ENCODE measurements at regions not wholly inside any gene's neighbourhood (a gene's known extent, or its start where the extent isn't known, plus 50 kb on each side); places are given as distances from the start of the nearest gene placed in this dataset.

- DNase-seq (ENCODE audit: low read depth), result no peak
- H3K27ac ChIP-seq (ENCODE audit: low read depth, low read length), result no peak overlapping the region
- Mint-ChIP-seq H3K27ac (ENCODE audit: unreplicated experiment) (no peak overlapping the region), H3K9me3 (ENCODE audit: unreplicated experiment) (peaks cover 12% of the 10 kb centered on the region), H3K36me3 (ENCODE audit: low read depth, unreplicated experiment) (no peaks in the 10 kb centered on the region), H3K4me1 (ENCODE audit: low read depth, unreplicated experiment) (no peaks in the 10 kb centered on the region), H3K27me3 (ENCODE audit: low read depth, unreplicated experiment) (no peaks in the 10 kb centered on the region), H3K4me3 (ENCODE audit: unreplicated experiment) (no peak overlapping the region)
- no peak for TF ChIP-seq EZH2 (IDR thresholded peaks at IDR 0.05; ENCODE audit: insufficient read depth, low read length)
- TF ChIP-seq, protein P1, sequence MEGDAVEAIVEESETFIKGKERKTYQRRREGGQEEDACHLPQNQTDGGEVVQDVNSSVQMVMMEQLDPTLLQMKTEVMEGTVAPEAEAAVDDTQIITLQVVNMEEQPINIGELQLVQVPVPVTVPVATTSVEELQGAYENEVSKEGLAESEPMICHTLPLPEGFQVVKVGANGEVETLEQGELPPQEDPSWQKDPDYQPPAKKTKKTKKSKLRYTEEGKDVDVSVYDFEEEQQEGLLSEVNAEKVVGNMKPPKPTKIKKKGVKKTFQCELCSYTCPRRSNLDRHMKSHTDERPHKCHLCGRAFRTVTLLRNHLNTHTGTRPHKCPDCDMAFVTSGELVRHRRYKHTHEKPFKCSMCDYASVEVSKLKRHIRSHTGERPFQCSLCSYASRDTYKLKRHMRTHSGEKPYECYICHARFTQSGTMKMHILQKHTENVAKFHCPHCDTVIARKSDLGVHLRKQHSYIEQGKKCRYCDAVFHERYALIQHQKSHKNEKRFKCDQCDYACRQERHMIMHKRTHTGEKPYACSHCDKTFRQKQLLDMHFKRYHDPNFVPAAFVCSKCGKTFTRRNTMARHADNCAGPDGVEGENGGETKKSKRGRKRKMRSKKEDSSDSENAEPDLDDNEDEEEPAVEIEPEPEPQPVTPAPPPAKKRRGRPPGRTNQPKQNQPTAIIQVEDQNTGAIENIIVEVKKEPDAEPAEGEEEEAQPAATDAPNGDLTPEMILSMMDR (IDR thresholded peaks at IDR 0.05; ENCODE audit: insufficient read depth, low read depth, low read length), result no peak
- H3K9ac ChIP-seq (ENCODE audit: low read length), result no peak overlapping the region
- H3K27me3 ChIP-seq (ENCODE audit: insufficient read depth, low read length), result no peaks in the 10 kb centered on the region
- no peak overlapping the region for H2AFZ ChIP-seq (ENCODE audit: low read depth, low read length)
- no peaks in the 10 kb centered on the region for H3K4me1 ChIP-seq (ENCODE audit: insufficient read depth, low read length)
- no peak for FAIRE-seq
- H3K9me3 ChIP-seq (ENCODE audit: insufficient read depth, low read depth, low read length), result no peaks in the 10 kb centered on the region
- H3K4me3 ChIP-seq (ENCODE audit: insufficient read depth, low read depth, low read length), result no peak overlapping the region
- H3K4me2 ChIP-seq (ENCODE audit: low read length), result no peak overlapping the region
- no peaks in the 10 kb centered on the region for H3K79me2 ChIP-seq (ENCODE audit: insufficient read depth, low read length)
- H4K20me1 ChIP-seq (ENCODE audit: insufficient read depth, low read length), result no peaks in the 10 kb centered on the region
- no peaks in the 10 kb centered on the region for H3K36me3 ChIP-seq (ENCODE audit: insufficient read depth, low read length)
Observed at GRCh38 chrX:519741-520140, 110.8 kb upstream of the SHOX start.

DNA sequence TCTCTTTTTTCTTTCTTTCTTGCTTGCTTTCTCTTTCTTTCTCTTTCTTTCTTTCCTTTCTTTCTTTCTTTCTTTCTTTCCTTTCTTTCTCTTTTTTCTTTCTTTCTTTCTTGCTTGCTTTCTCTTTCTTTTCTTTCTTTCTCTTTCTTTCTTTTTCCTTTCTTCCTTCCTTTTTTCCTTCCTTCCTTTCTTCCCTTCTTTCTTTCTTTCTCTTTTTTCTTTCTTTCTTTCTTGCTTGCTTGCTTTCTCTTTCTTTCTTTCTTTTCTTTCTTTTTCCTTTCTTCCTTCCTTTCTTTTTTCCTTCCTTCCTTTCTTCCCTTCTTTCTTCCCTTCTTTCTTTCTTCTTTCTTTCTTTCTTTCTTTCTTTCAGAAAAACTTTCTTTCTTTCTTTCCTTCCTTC is 108.1 kb upstream of the SHOX start:
- FAIRE-seq (no peak), DNase-seq (ENCODE audit: low read depth) (no peak)
- Mint-ChIP-seq H3K36me3 (ENCODE audit: low read depth, unreplicated experiment) (no peaks in the 10 kb centered on the region), H3K27ac (ENCODE audit: unreplicated experiment) (no peak overlapping the region), H3K9me3 (ENCODE audit: unreplicated experiment) (peaks cover 26% of the 10 kb centered on the region), H3K27me3 (ENCODE audit: low read depth, unreplicated experiment) (no peaks in the 10 kb centered on the region), H3K4me1 (ENCODE audit: low read depth, unreplicated experiment) (no peaks in the 10 kb centered on the region), H3K4me3 (ENCODE audit: unreplicated experiment) (no peak overlapping the region)
- Histone ChIP-seq H4K20me1 (ENCODE audit: insufficient read depth, low read length) (no peaks in the 10 kb centered on the region), H3K79me2 (ENCODE audit: insufficient read depth, low read length) (no peaks in the 10 kb centered on the region), H3K4me1 (ENCODE audit: insufficient read depth, low read length) (no peaks in the 10 kb centered on the region), H3K4me2 (ENCODE audit: low read length) (no peak overlapping the region), H3K9me3 (ENCODE audit: insufficient read depth, low read depth, low read length) (peaks cover 4% of the 10 kb centered on the region), H3K9ac (ENCODE audit: low read length) (no peak overlapping the region), H3K4me3 (ENCODE audit: insufficient read depth, low read depth, low read length) (no peak overlapping the region), H2AFZ (ENCODE audit: low read depth, low read length) (no peak overlapping the region), H3K36me3 (ENCODE audit: insufficient read depth, low read length) (no peaks in the 10 kb centered on the region), H3K27me3 (ENCODE audit: insufficient read depth, low read length) (no peaks in the 10 kb centered on the region), H3K27ac (ENCODE audit: low read depth, low read length) (no peak overlapping the region)
- TF ChIP-seq, protein P1 (IDR thresholded peaks at IDR 0.05; ENCODE audit: insufficient read depth, low read depth, low read length), result no peak
- TF ChIP-seq EZH2 (IDR thresholded peaks at IDR 0.05; ENCODE audit: insufficient read depth, low read length), result no peak

GRCh38 chrX:525134-525533 is 105.5 kb upstream of the SHOX start:
- peaks cover 4% of the 10 kb centered on the region for H3K9me3 ChIP-seq (ENCODE audit: insufficient read depth, low read depth, low read length)
- no peaks in the 10 kb centered on the region for H3K27me3 Mint-ChIP-seq (ENCODE audit: low read depth, unreplicated experiment)
- no peaks in the 10 kb centered on the region for H3K36me3 ChIP-seq (ENCODE audit: insufficient read depth, low read length)
- H4K20me1 ChIP-seq (ENCODE audit: insufficient read depth, low read length), result no peaks in the 10 kb centered on the region
- H3K27ac Mint-ChIP-seq (ENCODE audit: unreplicated experiment), result no peak overlapping the region
- H3K4me2 ChIP-seq (ENCODE audit: low read length), result no peak overlapping the region
- H3K79me2 ChIP-seq (ENCODE audit: insufficient read depth, low read length), result no peaks in the 10 kb centered on the region
- no peaks in the 10 kb centered on the region for H3K36me3 Mint-ChIP-seq (ENCODE audit: low read depth, unreplicated experiment)
- TF ChIP-seq, protein P1 (IDR thresholded peaks at IDR 0.05; ENCODE audit: insufficient read depth, low read depth, low read length), result no peak
- TF ChIP-seq EZH2 (IDR thresholded peaks at IDR 0.05; ENCODE audit: insufficient read depth, low read length), result no peak
- no peak overlapping the region for H3K4me3 Mint-ChIP-seq (ENCODE audit: unreplicated experiment)
- H3K9ac ChIP-seq (ENCODE audit: low read length), result no peak overlapping the region
- no peaks in the 10 kb centered on the region for H3K27me3 ChIP-seq (ENCODE audit: insufficient read depth, low read length)
- FAIRE-seq (no peak), DNase-seq (ENCODE audit: low read depth) (no peak)
- no peak overlapping the region for H2AFZ ChIP-seq (ENCODE audit: low read depth, low read length)
- H3K4me3 ChIP-seq (ENCODE audit: insufficient read depth, low read depth, low read length), result no peak overlapping the region
- H3K9me3 Mint-ChIP-seq (ENCODE audit: unreplicated experiment), result peaks cover 30% of the 10 kb centered on the region
- no peaks in the 10 kb centered on the region for H3K4me1 Mint-ChIP-seq (ENCODE audit: low read depth, unreplicated experiment)
- H3K4me1 ChIP-seq (ENCODE audit: insufficient read depth, low read length), result no peaks in the 10 kb centered on the region
- H3K27ac ChIP-seq (ENCODE audit: low read depth, low read length), result no peak overlapping the region

Data from astrocyte (in vitro differentiated cells and primary cell).